ENCODE measurements at regions not wholly inside any gene's neighbourhood (a gene's known extent, or its start where the extent isn't known, plus 50 kb on each side); places are given as distances from the start of the nearest gene placed in this dataset.

DNA sequence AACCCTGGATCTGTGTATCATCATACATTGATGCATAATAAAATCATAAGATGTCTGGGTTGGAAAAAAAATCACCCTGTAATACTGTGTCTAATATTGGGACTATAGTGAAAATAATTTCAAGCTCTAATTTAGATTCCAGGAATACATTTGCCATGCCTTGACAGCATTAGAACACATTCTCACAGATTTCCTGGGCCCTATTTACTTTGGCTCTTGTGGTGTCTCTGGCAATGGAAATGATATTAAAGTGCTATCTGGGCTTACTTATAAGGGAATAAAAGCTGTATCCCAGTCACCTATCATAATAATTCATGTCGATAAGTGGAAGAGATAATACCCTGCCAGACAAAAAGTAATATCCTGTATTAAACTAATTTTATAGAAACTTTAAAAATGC, 472.0 kb downstream of the ZPLD1 start:
- TF ChIP-seq CTCF (IDR thresholded peaks at IDR 0.05) = no peak
- TF ChIP-seq POLR2AphosphoS5 (IDR thresholded peaks at IDR 0.05; ENCODE audit: low read depth, low read length) = no peak
